Right lobe of liver (tissue), 4 donors: ENCODE measurements at regions not wholly inside any gene's neighbourhood (a gene's known extent, or its start where the extent isn't known, plus 50 kb on each side); places are given as distances from the start of the nearest gene placed in this dataset.

Experiments
- POLR2A ChIP-seq: fragments of 450-650 bp; IDR thresholded peaks from one replicate; pipeline ENCODE4 v1.6.1; 2017; ENCODE audit warnings: antibody characterized with exemption, mild to moderate bottlenecking
- TF ChIP-seq, protein P1 (sequence below), 4 donors: fragments of 200-600 bp in 3 of 4; fragments of 450-650 bp in 1 of 4; IDR thresholded peaks; one replicate each; pipeline versions ENCODE4 v1.5.1 to v1.8.0; 2016 to 2022; ENCODE audit warnings: antibody characterized with exemption in 4 of 4, mild to moderate bottlenecking in 2 of 4
- donor health status: DM: no; HTN: no; CAD: no.
- donor health status: DM: no; HTN: no; CAD: no.
- donor health status: DM: no; HTN: yes; CAD: no.

DNA sequence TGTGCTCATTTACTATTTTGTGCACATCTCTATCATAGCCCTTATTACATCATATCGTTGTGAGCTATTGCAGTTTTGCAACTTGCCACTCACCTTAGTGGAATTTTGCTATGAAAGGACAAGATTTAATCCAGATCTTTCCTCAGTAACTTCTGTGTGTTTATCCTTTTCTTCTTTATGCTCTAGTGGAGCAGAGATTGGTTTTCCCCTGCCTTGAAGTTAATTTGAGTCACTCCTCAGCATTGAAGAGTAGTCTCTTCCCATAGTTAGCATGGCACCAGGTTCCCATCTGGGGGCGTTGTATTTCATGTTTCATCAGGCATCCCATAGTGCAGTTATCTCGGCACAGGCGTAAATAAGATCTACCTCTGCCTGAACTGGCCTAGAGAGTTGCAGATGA, 510.4 kb downstream of the PSAT1 start:
- TF ChIP-seq, protein P1, sequence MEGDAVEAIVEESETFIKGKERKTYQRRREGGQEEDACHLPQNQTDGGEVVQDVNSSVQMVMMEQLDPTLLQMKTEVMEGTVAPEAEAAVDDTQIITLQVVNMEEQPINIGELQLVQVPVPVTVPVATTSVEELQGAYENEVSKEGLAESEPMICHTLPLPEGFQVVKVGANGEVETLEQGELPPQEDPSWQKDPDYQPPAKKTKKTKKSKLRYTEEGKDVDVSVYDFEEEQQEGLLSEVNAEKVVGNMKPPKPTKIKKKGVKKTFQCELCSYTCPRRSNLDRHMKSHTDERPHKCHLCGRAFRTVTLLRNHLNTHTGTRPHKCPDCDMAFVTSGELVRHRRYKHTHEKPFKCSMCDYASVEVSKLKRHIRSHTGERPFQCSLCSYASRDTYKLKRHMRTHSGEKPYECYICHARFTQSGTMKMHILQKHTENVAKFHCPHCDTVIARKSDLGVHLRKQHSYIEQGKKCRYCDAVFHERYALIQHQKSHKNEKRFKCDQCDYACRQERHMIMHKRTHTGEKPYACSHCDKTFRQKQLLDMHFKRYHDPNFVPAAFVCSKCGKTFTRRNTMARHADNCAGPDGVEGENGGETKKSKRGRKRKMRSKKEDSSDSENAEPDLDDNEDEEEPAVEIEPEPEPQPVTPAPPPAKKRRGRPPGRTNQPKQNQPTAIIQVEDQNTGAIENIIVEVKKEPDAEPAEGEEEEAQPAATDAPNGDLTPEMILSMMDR (IDR thresholded peaks at IDR 0.05): no peak
- no peak for TF ChIP-seq POLR2A
